T-cell (primary cell): ENCODE measurements at regions not wholly inside any gene's neighbourhood (a gene's known extent, or its start where the extent isn't known, plus 50 kb on each side); places are given as distances from the start of the nearest gene placed in this dataset.

Experiments used
- ATAC-seq, 4 experiments: fragments of 200-7000 bp in 3 of 4; fragments of 150-1000 bp in 1 of 4; cut with Tn5 transposase; replicated peaks in 1 of 4; 1 replicate in 3 of 4; 2 replicates in 1 of 4; pipeline ENCODE4 v1.10.0; 2021; ENCODE audit warnings: moderate library complexity in 3 of 4, mild to moderate bottlenecking in 2 of 4, moderate number of reproducible peaks in 1 of 4
- CTCF ChIA-PET, 2 donors: fragments of 300-600 bp; sonication (Branson Sonifier 250); formaldehyde crosslinking; loops; one replicate each; lab custom pipeline; 2022; ENCODE audit warnings: antibody characterized with exemption in 2 of 2; lab: Charles Lee
- POLR2A ChIA-PET, 2 donors: fragments of 300-600 bp; sonication (Branson Sonifier 250); formaldehyde crosslinking; loops; one replicate each; lab custom pipeline; 2022; ENCODE audit warnings: antibody characterized with exemption in 2 of 2; lab: Charles Lee
- DNase-seq, 35 experiments: peaks; one replicate each; pipeline versions ENCODE4 v3.0.0 to v3.0.0-alpha.2; 2013 to 2023
- H3K27ac ChIP-seq: one replicate; pipeline ENCODE4 v1.5.1; 2013; ENCODE audit warnings: low read length
- H3K27me3 ChIP-seq, 2 experiments: replicated peaks in 1 of 2; 1 replicate in 1 of 2; 2 replicates in 1 of 2; pipeline versions ENCODE4 v1.6.1 to v1.7.0; 2013; ENCODE audit warnings: low read length in 1 of 2, mixed read lengths in 1 of 2; ENCODE audit not compliant: control insufficient read depth in 2 of 2, insufficient read depth in 2 of 2; ENCODE audit errors: extremely low read depth in 1 of 2
- H3K36me3 ChIP-seq, 2 donors: 1 replicate in 1 of 2; 2 replicates in 1 of 2; pipeline versions ENCODE4 v1.6.1 to v1.7.0; 2013; ENCODE audit warnings: low read length in 1 of 2; ENCODE audit not compliant: control insufficient read depth in 2 of 2, insufficient read depth in 1 of 2; ENCODE audit errors: extremely low read depth in 1 of 2
- H3K4me1 ChIP-seq, 2 experiments: 1 replicate in 1 of 2; 2 replicates in 1 of 2; pipeline versions ENCODE4 v1.6.1 to v1.7.0; 2013; ENCODE audit warnings: low read length in 2 of 2, mixed read lengths in 1 of 2; ENCODE audit not compliant: insufficient read depth in 2 of 2, control insufficient read depth in 1 of 2; ENCODE audit errors: extremely low read depth in 1 of 2
- H3K4me3 ChIP-seq, 2 donors: 1 replicate in 1 of 2; 2 replicates in 1 of 2; pipeline versions ENCODE4 v1.5.1 to v1.7.0; 2013; ENCODE audit warnings: mild to moderate bottlenecking in 2 of 2, low read length in 1 of 2, moderate library complexity in 1 of 2; ENCODE audit not compliant: control insufficient read depth in 1 of 2; ENCODE audit errors: extremely low read depth in 1 of 2
- H3K9me3 ChIP-seq: 2 replicates; pipeline ENCODE4 v1.7.0; 2013
- H3K27ac Mint-ChIP-seq, 2 donors: one replicate each; pipeline ENCODE4 v1.8.0; 2020 to 2021; ENCODE audit warnings: mild to moderate bottlenecking in 2 of 2, mixed read lengths in 2 of 2
- H3K27me3 Mint-ChIP-seq, 2 donors: one replicate each; pipeline ENCODE4 v1.8.0; 2021 to 2022; ENCODE audit warnings: mixed read lengths in 2 of 2
- H3K36me3 Mint-ChIP-seq: one replicate; pipeline ENCODE4 v1.8.0; 2021; ENCODE audit warnings: mixed read lengths
- H3K4me1 Mint-ChIP-seq, 3 donors: one replicate each; pipeline ENCODE4 v1.8.0; 2020 to 2022; ENCODE audit warnings: mixed read lengths in 3 of 3, mild to moderate bottlenecking in 1 of 3
- H3K4me3 Mint-ChIP-seq, 3 donors: one replicate each; pipeline ENCODE4 v1.8.0; 2020 to 2022; ENCODE audit warnings: mild to moderate bottlenecking in 3 of 3, mixed read lengths in 3 of 3, moderate library complexity in 3 of 3
- H3K9me3 Mint-ChIP-seq, 3 donors: one replicate each; pipeline ENCODE4 v1.8.0; 2020 to 2022; ENCODE audit warnings: mixed read lengths in 3 of 3
- WGBS: methylation state at CpG from one replicate; pipeline ENCODE4 v1.1.5; 2013; ENCODE audit warnings: missing lambda C conversion rate; ENCODE audit not compliant: insufficient coverage; 5-methylcytosine and 5-hydroxymethylcytosine counted together

- POLR2A ChIA-PET = no interaction called here
- 80% methylated on average over 8 of the region's 11 CpGs for WGBS
These were observed 411.7 kb upstream of the NETO1 start for GRCh38 chr18:73279498-73279897.

DNA sequence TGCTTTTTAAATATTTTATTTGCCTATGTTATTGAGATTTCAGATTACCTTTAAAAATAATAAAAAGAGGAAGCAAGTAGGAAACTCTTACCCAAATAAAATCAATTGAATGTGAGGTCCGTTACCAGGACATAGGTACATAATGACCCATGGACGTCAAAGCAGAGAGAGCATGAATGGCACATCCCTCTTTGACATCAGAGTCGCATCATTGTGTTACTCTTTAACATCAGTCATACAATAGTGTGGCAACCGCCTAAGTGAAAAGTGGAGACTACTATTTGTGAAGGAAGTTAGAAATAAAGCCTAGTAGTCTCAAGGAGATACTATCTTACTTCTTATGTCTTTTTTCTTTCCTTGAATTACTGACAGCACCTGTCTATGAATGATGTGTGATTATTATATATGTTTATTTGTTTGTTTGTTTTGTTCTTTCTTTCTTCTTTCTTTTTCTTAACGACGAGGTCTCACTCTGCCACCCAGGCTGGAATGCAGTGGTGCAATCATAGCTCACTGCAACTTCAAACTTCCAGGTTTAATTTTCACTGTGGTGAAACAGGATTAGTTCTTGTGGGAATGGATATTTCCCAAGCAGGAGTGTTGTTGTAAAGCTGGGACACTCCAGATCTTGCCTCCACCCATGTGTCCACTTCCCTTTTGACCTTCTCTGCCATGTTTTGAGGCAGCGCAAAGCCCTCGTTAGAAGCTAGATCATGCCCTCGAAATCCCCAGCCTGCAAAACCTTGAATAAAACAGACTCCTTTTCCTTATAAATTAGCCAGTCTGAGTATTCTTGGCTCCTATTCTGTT, 407.2 kb upstream of the NETO1 start:
- Mint-ChIP-seq H3K27me3 (no peaks in the 10 kb centered on the region), H3K36me3 (no peaks in the 10 kb centered on the region), H3K4me3 (no peak overlapping the region), H3K9me3 (peaks cover under 1 to 7% (median 6%) of the 10 kb centered on the region in 3 donors), H3K4me1 (no peaks in the 10 kb centered on the region), H3K27ac (no peak overlapping the region)
- H3K4me1 ChIP-seq = no peaks in the 10 kb centered on the region
- 80% methylated on average over 3 of the region's 9 CpGs for WGBS
- H3K27me3 ChIP-seq = no peaks in the 10 kb centered on the region
- H3K36me3 ChIP-seq = no peaks in the 10 kb centered on the region
- DNase-seq (no peak), ATAC-seq (no peak)
- no peak overlapping the region for H3K4me3 ChIP-seq
- no peak overlapping the region for H3K27ac ChIP-seq
- POLR2A ChIA-PET = interaction anchor here in 1 of 2 donors (0.7 kb wide), 1 partner anchor 17 kb away, joined by 3 read pairs; no protein-coding TSS in a partner anchor
- CTCF ChIA-PET = no interaction called here
- H3K9me3 ChIP-seq = no peaks in the 10 kb centered on the region

More at GRCh38 chr18:73279498-73279897, 411.7 kb upstream of the NETO1 start:
- H3K4me1 ChIP-seq = no peaks in the 10 kb centered on the region
- no peaks in the 10 kb centered on the region for H3K36me3 Mint-ChIP-seq
- no peak overlapping the region for H3K27ac Mint-ChIP-seq
- no peaks in the 10 kb centered on the region for H3K27me3 ChIP-seq
- ATAC-seq (no peak), DNase-seq (no peak)
- H3K4me1 Mint-ChIP-seq = no peaks in the 10 kb centered on the region
- CTCF ChIA-PET = no interaction called here
- no peak overlapping the region for H3K4me3 ChIP-seq
- no peaks in the 10 kb centered on the region for H3K9me3 ChIP-seq
- no peaks in the 10 kb centered on the region for H3K36me3 ChIP-seq
- H3K9me3 Mint-ChIP-seq = peaks cover 3 to 14% (median 11%) of the 10 kb centered on the region in 3 donors
- H3K27ac ChIP-seq = no peak overlapping the region
- H3K27me3 Mint-ChIP-seq = no peaks in the 10 kb centered on the region
- H3K4me3 Mint-ChIP-seq = no peak overlapping the region

- ChIA-PET POLR2A (no interaction called here), CTCF (no interaction called here)
- Histone ChIP-seq H3K27me3 (no peaks in the 10 kb centered on the region), H3K9me3 (no peaks in the 10 kb centered on the region), H3K27ac (no peak overlapping the region), H3K4me3 (no peak overlapping the region), H3K4me1 (no peaks in the 10 kb centered on the region), H3K36me3 (no peaks in the 10 kb centered on the region)
- Mint-ChIP-seq H3K27me3 (no peaks in the 10 kb centered on the region), H3K4me3 (no peak overlapping the region), H3K9me3 (peaks cover 0 to 4% (median 0%) of the 10 kb centered on the region in 3 donors), H3K27ac (no peak overlapping the region), H3K36me3 (no peaks in the 10 kb centered on the region), H3K4me1 (no peaks in the 10 kb centered on the region)
- ATAC-seq = no peak
- DNase-seq = no peak
- 92% methylated on average over 3 of the region's 10 CpGs for WGBS
These were observed 403.3 kb upstream of the NETO1 start for GRCh38 chr18:73270920-73271634.

DNA sequence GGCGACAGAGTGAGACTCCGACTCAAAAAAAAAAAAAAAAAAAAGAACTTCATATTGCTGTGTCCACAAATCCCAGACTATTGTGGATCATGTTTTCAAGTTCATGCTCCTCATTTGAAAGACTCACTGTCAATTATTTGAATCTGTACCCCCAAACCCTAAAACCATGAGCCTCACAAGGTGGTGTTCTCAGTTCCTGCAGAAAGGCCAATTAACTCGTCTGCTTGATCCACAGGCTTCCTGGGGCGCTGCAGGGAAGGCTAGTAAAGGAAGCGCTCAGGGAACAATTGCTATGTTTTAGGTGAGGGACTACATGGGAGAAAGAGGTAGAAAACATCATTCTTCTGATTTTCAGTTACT, 396.8 kb upstream of the NETO1 start:
- POLR2A ChIA-PET = no interaction called here
- no peak for ATAC-seq
- H3K4me1 ChIP-seq = no peaks in the 10 kb centered on the region

DNA sequence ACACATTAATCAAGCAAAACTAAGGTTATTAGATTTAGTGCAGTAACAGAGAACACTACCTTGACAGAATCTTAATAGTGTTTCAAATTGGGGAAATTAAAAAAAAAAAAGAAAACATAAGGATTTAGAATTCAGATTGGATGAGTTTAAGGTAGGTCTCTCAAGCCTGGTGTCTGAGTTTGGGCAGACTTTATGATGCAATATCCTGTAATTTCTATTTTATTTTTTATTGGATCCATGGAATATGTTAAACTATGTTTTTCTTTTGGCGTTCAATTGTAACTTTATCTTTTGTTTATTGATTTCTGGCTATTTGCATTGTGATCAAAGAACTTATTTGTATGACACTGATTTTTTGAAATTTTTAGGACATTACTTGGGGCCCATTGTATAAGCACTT, 394.1 kb upstream of the NETO1 start:
- H3K4me3 Mint-ChIP-seq = no peak overlapping the region
- ChIA-PET CTCF (no interaction called here), POLR2A (no interaction called here)
- no peaks in the 10 kb centered on the region for H3K36me3 Mint-ChIP-seq
- H3K27me3 Mint-ChIP-seq = no peaks in the 10 kb centered on the region
- ATAC-seq (no peak), DNase-seq (no peak)
- WGBS = no CpG with 5 or more reads among the region's 1 CpG
- no peak overlapping the region for H3K27ac Mint-ChIP-seq
- no peaks in the 10 kb centered on the region for H3K4me1 Mint-ChIP-seq
- H3K4me1 ChIP-seq = no peaks in the 10 kb centered on the region
- no peak overlapping the region for H3K27ac ChIP-seq
- H3K27me3 ChIP-seq = no peaks in the 10 kb centered on the region
- H3K9me3 ChIP-seq = no peaks in the 10 kb centered on the region
- H3K9me3 Mint-ChIP-seq = peaks cover 0 to 12% (median 4%) of the 10 kb centered on the region in 3 donors
- no peak overlapping the region for H3K4me3 ChIP-seq
- no peaks in the 10 kb centered on the region for H3K36me3 ChIP-seq

More for the DNA sequence above, 396.8 kb upstream of the NETO1 start:
- CTCF ChIA-PET = no interaction called here
- no peak overlapping the region for H3K4me3 Mint-ChIP-seq
- H3K27me3 ChIP-seq = no peaks in the 10 kb centered on the region
- 70% methylated on average over 2 of the region's 5 CpGs for WGBS
- DNase-seq = no peak
- no peak overlapping the region for H3K27ac ChIP-seq
- peaks cover 0 to 14% (median 4%) of the 10 kb centered on the region in 3 donors for H3K9me3 Mint-ChIP-seq
- no peaks in the 10 kb centered on the region for H3K36me3 ChIP-seq
- no peak overlapping the region for H3K27ac Mint-ChIP-seq
- no peaks in the 10 kb centered on the region for H3K36me3 Mint-ChIP-seq
- H3K4me3 ChIP-seq = no peak overlapping the region
- H3K4me1 Mint-ChIP-seq = no peaks in the 10 kb centered on the region
- H3K27me3 Mint-ChIP-seq = no peaks in the 10 kb centered on the region
- H3K9me3 ChIP-seq = no peaks in the 10 kb centered on the region

DNA sequence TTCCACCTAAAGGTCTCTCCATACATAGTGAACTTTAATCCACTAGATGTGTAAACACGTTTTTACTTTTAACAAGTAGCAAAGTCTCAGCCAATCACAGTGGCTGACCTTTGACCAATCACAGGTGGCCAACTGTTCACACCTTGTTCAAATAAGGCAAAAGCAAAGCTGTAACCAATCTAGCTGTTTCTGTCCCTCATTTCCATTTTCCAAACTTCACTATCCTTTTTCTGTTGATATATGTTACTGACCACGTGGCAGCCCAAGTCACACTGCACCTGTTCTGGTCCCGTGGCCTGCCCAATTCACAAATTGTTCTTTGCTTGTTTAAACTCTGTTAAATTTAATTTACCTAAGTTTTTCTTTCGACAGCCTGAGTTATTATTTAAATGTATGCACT, 393.5 kb upstream of the NETO1 start:
- ChIA-PET CTCF (no interaction called here), POLR2A (interaction anchor here in 1 of 2 donors (0.6 kb wide), 1 partner anchor 106 kb away, joined by 3 read pairs; no protein-coding TSS in a partner anchor)
- Mint-ChIP-seq H3K27me3 (no peaks in the 10 kb centered on the region), H3K27ac (no peak overlapping the region), H3K36me3 (no peaks in the 10 kb centered on the region), H3K9me3 (peaks cover 0 to 11% (median 4%) of the 10 kb centered on the region in 3 donors), H3K4me1 (no peaks in the 10 kb centered on the region), H3K4me3 (no peak overlapping the region)
- Histone ChIP-seq H3K27ac (no peak overlapping the region), H3K9me3 (no peaks in the 10 kb centered on the region), H3K4me3 (no peak overlapping the region), H3K4me1 (no peaks in the 10 kb centered on the region), H3K36me3 (no peaks in the 10 kb centered on the region), H3K27me3 (no peaks in the 10 kb centered on the region)
- DNase-seq (no peak), ATAC-seq (no peak)
- 44% methylated on average over 1 of the region's 4 CpGs for WGBS
